Fibroblast of skin of abdomen (primary cell): ENCODE measurements at regions not wholly inside any gene's neighbourhood (a gene's known extent, or its start where the extent isn't known, plus 50 kb on each side); places are given as distances from the start of the nearest gene placed in this dataset.

ENCODE experiments used
- DNase-seq: peaks from one replicate; pipeline ENCODE4 v3.0.0-alpha.2; 2013

- peak; percentile 91 for DNase-seq
Measured at GRCh38 chr3:194070634-194071409, 65.1 kb upstream of the HES1 start.

GRCh38 chr3:194072097-194072428, 63.9 kb upstream of the HES1 start:
- no peak for DNase-seq

GRCh38 chr3:194072691-194073279, 63.2 kb upstream of the HES1 start:
- DNase-seq: no peak

GRCh38 chr3:194073926-194074325, 62.0 kb upstream of the HES1 start:
- no peak for DNase-seq

- DNase-seq: no peak
Measured at GRCh38 chr3:194075088-194075615, 60.8 kb upstream of the HES1 start.

GRCh38 chr3:194075802-194076460, 60.0 kb upstream of the HES1 start:
- no peak for DNase-seq

- no peak for DNase-seq
Measured at GRCh38 chr3:194076475-194076874, 59.5 kb upstream of the HES1 start.

GRCh38 chr3:194077602-194078001, 58.3 kb upstream of the HES1 start:
- no peak for DNase-seq

GRCh38 chr3:194078045-194078821, 57.7 kb upstream of the HES1 start:
- DNase-seq: no peak

GRCh38 chr3:194079702-194080172, 56.2 kb upstream of the HES1 start:
- no peak for DNase-seq

GRCh38 chr3:194080436-194080835, 55.5 kb upstream of the HES1 start:
- peak; percentile 82 for DNase-seq

GRCh38 chr3:194080913-194081800, 54.8 kb upstream of the HES1 start:
- no peak for DNase-seq

GRCh38 chr3:194081826-194082225, 54.1 kb upstream of the HES1 start:
- DNase-seq: no peak

GRCh38 chr3:194082743-194083636, 53.0 kb upstream of the HES1 start:
- peak; percentile 55 for DNase-seq

GRCh38 chr3:194083637-194084224, 52.2 kb upstream of the HES1 start:
- DNase-seq: peak; percentile 57

- DNase-seq: no peak
Measured at GRCh38 chr3:194084284-194084683, 51.7 kb upstream of the HES1 start.
